ENCODE measurements at regions not wholly inside any gene's neighbourhood (a gene's known extent, or its start where the extent isn't known, plus 50 kb on each side); places are given as distances from the start of the nearest gene placed in this dataset.
A peak's percentile ranks its signal among the peaks of the same experiment; 100 is the strongest.

DNA sequence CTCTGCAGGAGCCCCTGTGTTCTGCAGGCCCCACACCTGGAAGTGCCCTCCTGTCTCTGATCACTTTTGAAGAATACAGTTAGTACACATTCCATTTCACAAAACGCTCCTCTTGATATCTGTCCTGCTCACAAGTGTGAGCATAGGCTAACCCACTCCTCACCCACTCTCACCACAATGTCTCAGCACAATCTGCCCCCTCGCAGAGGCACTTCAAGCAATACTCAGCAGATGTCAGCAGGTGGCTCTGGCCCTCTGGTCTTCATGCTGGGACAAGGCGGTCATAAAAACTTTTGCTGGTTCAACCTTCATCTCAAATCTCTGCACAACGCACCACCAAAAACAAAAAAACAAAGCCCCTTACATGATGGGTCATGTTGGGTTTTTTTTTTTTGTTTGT, 671.2 kb downstream of the MATN1 start:
- Mint-ChIP-seq H3K36me3 (ENCODE audit: low read depth) (no peaks in the 10 kb centered on the region), H3K27ac (no peak overlapping the region), H3K27me3 (ENCODE audit: insufficient read depth) (no peaks in the 10 kb centered on the region), H3K9me3 (no peaks in the 10 kb centered on the region), H3K4me3 (no peak overlapping the region), H3K4me1 (peaks cover 22% of the 10 kb centered on the region)
- H3K4me3 ChIP-seq (ENCODE audit: low read length): no peak overlapping the region
- WGBS, 2 experiments (ENCODE audit: insufficient coverage in 1 of 2, insufficient read length in 1 of 2): 90 to 100% methylated on average over 1 to 3 of the region's 4 CpGs
- H3K9ac ChIP-seq (ENCODE audit: extremely low read depth, low read length, poor library complexity, severe bottlenecking): no peak overlapping the region
- no peaks in the 10 kb centered on the region for H3K27me3 ChIP-seq (ENCODE audit: control insufficient read depth, insufficient read depth, low read length, poor library complexity, severe bottlenecking)
- TF ChIP-seq, protein P1, sequence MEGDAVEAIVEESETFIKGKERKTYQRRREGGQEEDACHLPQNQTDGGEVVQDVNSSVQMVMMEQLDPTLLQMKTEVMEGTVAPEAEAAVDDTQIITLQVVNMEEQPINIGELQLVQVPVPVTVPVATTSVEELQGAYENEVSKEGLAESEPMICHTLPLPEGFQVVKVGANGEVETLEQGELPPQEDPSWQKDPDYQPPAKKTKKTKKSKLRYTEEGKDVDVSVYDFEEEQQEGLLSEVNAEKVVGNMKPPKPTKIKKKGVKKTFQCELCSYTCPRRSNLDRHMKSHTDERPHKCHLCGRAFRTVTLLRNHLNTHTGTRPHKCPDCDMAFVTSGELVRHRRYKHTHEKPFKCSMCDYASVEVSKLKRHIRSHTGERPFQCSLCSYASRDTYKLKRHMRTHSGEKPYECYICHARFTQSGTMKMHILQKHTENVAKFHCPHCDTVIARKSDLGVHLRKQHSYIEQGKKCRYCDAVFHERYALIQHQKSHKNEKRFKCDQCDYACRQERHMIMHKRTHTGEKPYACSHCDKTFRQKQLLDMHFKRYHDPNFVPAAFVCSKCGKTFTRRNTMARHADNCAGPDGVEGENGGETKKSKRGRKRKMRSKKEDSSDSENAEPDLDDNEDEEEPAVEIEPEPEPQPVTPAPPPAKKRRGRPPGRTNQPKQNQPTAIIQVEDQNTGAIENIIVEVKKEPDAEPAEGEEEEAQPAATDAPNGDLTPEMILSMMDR (conservative IDR thresholded peaks at IDR 0.05): peak; percentile 57
- H3K27ac ChIP-seq (ENCODE audit: low read depth, low read length): no peak overlapping the region
- no peak for DNase-seq
- H3K4me1 ChIP-seq (ENCODE audit: control insufficient read depth, insufficient read depth, low read length): peaks cover 2% of the 10 kb centered on the region
- H3K36me3 ChIP-seq (ENCODE audit: control insufficient read depth, insufficient read depth, low read length): no peaks in the 10 kb centered on the region
- no peaks in the 10 kb centered on the region for H3K9me3 ChIP-seq (ENCODE audit: control insufficient read depth, low read length)

DNA sequence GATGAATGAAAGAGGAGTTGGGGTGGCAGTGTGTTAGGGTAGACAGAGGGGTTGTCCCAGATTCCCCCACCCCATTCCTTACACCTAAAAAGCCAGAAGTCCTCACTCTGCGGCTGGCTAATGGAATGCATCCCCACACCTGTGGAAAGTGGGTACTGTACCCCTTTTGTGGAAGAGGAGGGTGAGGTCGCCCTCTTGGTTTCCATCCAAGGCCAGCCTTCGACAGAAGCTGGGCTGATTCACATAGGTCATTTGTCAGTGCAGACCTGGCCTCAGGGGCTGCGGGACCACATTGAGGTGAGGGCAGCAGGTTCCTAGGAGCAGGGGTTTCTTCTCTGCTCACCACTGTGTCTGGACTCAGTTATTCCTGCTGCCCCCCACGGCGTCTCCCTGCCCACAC, 671.6 kb downstream of the MATN1 start:
- Mint-ChIP-seq H3K27me3 (ENCODE audit: insufficient read depth) (no peaks in the 10 kb centered on the region), H3K4me3 (no peak overlapping the region), H3K27ac (no peak overlapping the region), H3K9me3 (no peaks in the 10 kb centered on the region), H3K4me1 (peaks cover 22% of the 10 kb centered on the region), H3K36me3 (ENCODE audit: low read depth) (no peaks in the 10 kb centered on the region)
- H3K27me3 ChIP-seq (ENCODE audit: control insufficient read depth, insufficient read depth, low read length, poor library complexity, severe bottlenecking): no peaks in the 10 kb centered on the region
- H3K27ac ChIP-seq (ENCODE audit: low read depth, low read length): no peak overlapping the region
- no peaks in the 10 kb centered on the region for H3K36me3 ChIP-seq (ENCODE audit: control insufficient read depth, insufficient read depth, low read length)
- TF ChIP-seq, protein P1 (conservative IDR thresholded peaks at IDR 0.05): no peak
- DNase-seq: no peak
- no peak overlapping the region for H3K9ac ChIP-seq (ENCODE audit: extremely low read depth, low read length, poor library complexity, severe bottlenecking)
- no peaks in the 10 kb centered on the region for H3K9me3 ChIP-seq (ENCODE audit: control insufficient read depth, low read length)
- no peak overlapping the region for H3K4me3 ChIP-seq (ENCODE audit: low read length)
- WGBS, 2 experiments (ENCODE audit: insufficient coverage in 1 of 2, insufficient read length in 1 of 2): 91 to 100% methylated on average over 2 to 6 of the region's 6 CpGs
- peaks cover 2% of the 10 kb centered on the region for H3K4me1 ChIP-seq (ENCODE audit: control insufficient read depth, insufficient read depth, low read length)

DNA sequence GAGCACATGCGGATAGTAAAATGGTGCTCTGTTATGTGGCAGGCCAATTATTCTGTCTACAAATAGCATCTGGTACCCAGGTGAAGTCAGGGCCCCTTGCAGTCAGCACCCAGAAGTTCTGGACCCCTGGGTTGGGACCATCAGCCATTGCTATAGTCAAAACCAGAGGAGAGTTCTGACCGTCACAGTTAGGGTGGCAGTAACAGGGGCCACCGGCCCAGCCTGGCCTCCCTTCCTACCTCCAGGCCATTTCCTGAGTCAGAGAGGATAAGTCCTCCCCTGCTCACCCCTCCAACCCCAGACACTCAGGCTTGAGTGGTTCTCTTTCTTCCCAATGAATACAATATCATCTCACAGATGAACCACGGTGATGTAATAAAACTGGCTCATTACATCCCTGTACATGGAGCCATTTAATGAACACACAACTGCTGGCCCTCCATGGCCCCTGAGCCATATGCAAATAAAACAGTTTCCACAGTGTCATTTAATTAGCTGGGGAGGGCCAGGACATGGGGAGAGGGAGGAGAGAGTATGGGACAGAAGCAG, 673.6 kb downstream of the MATN1 start:
- Mint-ChIP-seq H3K36me3 (ENCODE audit: low read depth) (no peaks in the 10 kb centered on the region), H3K9me3 (no peaks in the 10 kb centered on the region), H3K4me1 (peaks cover 18% of the 10 kb centered on the region), H3K27me3 (ENCODE audit: insufficient read depth) (no peaks in the 10 kb centered on the region), H3K27ac (no peak overlapping the region), H3K4me3 (no peak overlapping the region)
- H3K36me3 ChIP-seq (ENCODE audit: control insufficient read depth, insufficient read depth, low read length): no peaks in the 10 kb centered on the region
- H3K27ac ChIP-seq (ENCODE audit: low read depth, low read length): no peak overlapping the region
- DNase-seq: peak; percentile 15
- no peak overlapping the region for H3K9ac ChIP-seq (ENCODE audit: extremely low read depth, low read length, poor library complexity, severe bottlenecking)
- 96 to 100% methylated on average over 3 to 4 of the region's 4 CpGs for WGBS, 2 experiments (ENCODE audit: insufficient coverage in 1 of 2, insufficient read length in 1 of 2)
- no peaks in the 10 kb centered on the region for H3K27me3 ChIP-seq (ENCODE audit: control insufficient read depth, insufficient read depth, low read length, poor library complexity, severe bottlenecking)
- no peaks in the 10 kb centered on the region for H3K9me3 ChIP-seq (ENCODE audit: control insufficient read depth, low read length)
- H3K4me1 ChIP-seq (ENCODE audit: control insufficient read depth, insufficient read depth, low read length): peaks cover 2% of the 10 kb centered on the region
- TF ChIP-seq, protein P1 (conservative IDR thresholded peaks at IDR 0.05): no peak
- H3K4me3 ChIP-seq (ENCODE audit: low read length): no peak overlapping the region

Data from endodermal cell (in vitro differentiated cells).